ENCODE measurements at regions not wholly inside any gene's neighbourhood (a gene's known extent, or its start where the extent isn't known, plus 50 kb on each side); places are given as distances from the start of the nearest gene placed in this dataset.

GRCh38 chr1:34341896-34342295, 165.2 kb downstream of the C1orf94 start:
- Histone ChIP-seq H2BK120ac (ENCODE audit: insufficient read depth, low read length, poor library complexity) (no peak overlapping the region), H3K4me3 (ENCODE audit: low read depth, low read length) (no peak overlapping the region), H3K18ac (ENCODE audit: low read length) (no peak overlapping the region), H2BK5ac (ENCODE audit: low read depth, low read length, poor library complexity) (no peak overlapping the region), H3K27ac (ENCODE audit: low read depth, low read length) (no peak overlapping the region), H3K79me1 (ENCODE audit: low read length) (no peaks in the 10 kb centered on the region), H3K9me3 (ENCODE audit: insufficient read depth, low read depth, low read length) (no peaks in the 10 kb centered on the region), H4K12ac (ENCODE audit: low read depth, low read length) (no peak overlapping the region), H3K27me3 (ENCODE audit: insufficient read depth, low read length) (no peaks in the 10 kb centered on the region), H3K79me2 (ENCODE audit: control insufficient read depth, insufficient read depth, low read length, poor library complexity) (no peaks in the 10 kb centered on the region), H2AFZ (ENCODE audit: insufficient read depth, low read length, poor library complexity) (no peak overlapping the region), H2AK5ac (ENCODE audit: low read length) (no peak overlapping the region), H3K36me3 (ENCODE audit: control insufficient read depth in 1 of 2, insufficient read depth in 2 of 2, low read length in 2 of 2) (no peaks in the 10 kb centered on the region), H3K23ac (ENCODE audit: low read length) (no peak overlapping the region), H3K4me1 (ENCODE audit: control insufficient read depth in 1 of 2, insufficient read depth in 2 of 2, low read length in 2 of 2) (no peaks in the 10 kb centered on the region), H3K14ac (ENCODE audit: low read length) (no peak overlapping the region), H3K9ac (ENCODE audit: low read length) (no peak overlapping the region), H4K91ac (ENCODE audit: low read depth, low read length) (no peak overlapping the region), H2BK12ac (ENCODE audit: low read length) (no peak overlapping the region), H4K8ac (ENCODE audit: low read depth, low read length) (no peak overlapping the region), H3K4me2 (ENCODE audit: low read length) (no peak overlapping the region), H3K4ac (ENCODE audit: low read depth, low read length) (no peak overlapping the region)
- no CpG with 5 or more reads among the region's 2 CpGs for WGBS (ENCODE audit: extremely low coverage, insufficient coverage, insufficient read length)
- DNase-seq, result no peak

- H3K9me3 ChIP-seq (ENCODE audit: insufficient read depth, low read depth, low read length), result no peaks in the 10 kb centered on the region
- no peak overlapping the region for H3K23ac ChIP-seq (ENCODE audit: low read length)
- no peak overlapping the region for H4K91ac ChIP-seq (ENCODE audit: low read depth, low read length)
- H3K4me1 ChIP-seq (ENCODE audit: control insufficient read depth in 1 of 2, insufficient read depth in 2 of 2, low read length in 2 of 2), result no peaks in the 10 kb centered on the region
- H3K9ac ChIP-seq (ENCODE audit: low read length), result no peak overlapping the region
- no peaks in the 10 kb centered on the region for H3K36me3 ChIP-seq (ENCODE audit: control insufficient read depth in 1 of 2, insufficient read depth in 2 of 2, low read length in 2 of 2)
- H4K12ac ChIP-seq (ENCODE audit: low read depth, low read length), result no peak overlapping the region
- WGBS (ENCODE audit: extremely low coverage, insufficient coverage, insufficient read length), result no CpG with 5 or more reads among the region's 1 CpG
- no peak overlapping the region for H3K14ac ChIP-seq (ENCODE audit: low read length)
- H3K4me3 ChIP-seq (ENCODE audit: low read depth, low read length), result no peak overlapping the region
- H3K27me3 ChIP-seq (ENCODE audit: insufficient read depth, low read length), result no peaks in the 10 kb centered on the region
- H2AFZ ChIP-seq (ENCODE audit: insufficient read depth, low read length, poor library complexity), result no peak overlapping the region
- H3K79me2 ChIP-seq (ENCODE audit: control insufficient read depth, insufficient read depth, low read length, poor library complexity), result no peaks in the 10 kb centered on the region
- no peak overlapping the region for H2BK12ac ChIP-seq (ENCODE audit: low read length)
- no peak overlapping the region for H3K18ac ChIP-seq (ENCODE audit: low read length)
- H3K79me1 ChIP-seq (ENCODE audit: low read length), result no peaks in the 10 kb centered on the region
- H4K8ac ChIP-seq (ENCODE audit: low read depth, low read length), result no peak overlapping the region
- no peak overlapping the region for H2AK5ac ChIP-seq (ENCODE audit: low read length)
- H2BK120ac ChIP-seq (ENCODE audit: insufficient read depth, low read length, poor library complexity), result no peak overlapping the region
- H3K27ac ChIP-seq (ENCODE audit: low read depth, low read length), result no peak overlapping the region
- no peak overlapping the region for H2BK5ac ChIP-seq (ENCODE audit: low read depth, low read length, poor library complexity)
- no peak for DNase-seq
- H3K4me2 ChIP-seq (ENCODE audit: low read length), result no peak overlapping the region
- no peak overlapping the region for H3K4ac ChIP-seq (ENCODE audit: low read depth, low read length)
Observed at GRCh38 chr1:34342334-34342733, 165.6 kb downstream of the C1orf94 start.

- Histone ChIP-seq H3K79me2 (ENCODE audit: control insufficient read depth, insufficient read depth, low read length, poor library complexity) (no peaks in the 10 kb centered on the region), H3K9ac (ENCODE audit: low read length) (no peak overlapping the region), H3K18ac (ENCODE audit: low read length) (no peak overlapping the region), H3K4me3 (ENCODE audit: low read depth, low read length) (no peak overlapping the region), H3K4ac (ENCODE audit: low read depth, low read length) (no peak overlapping the region), H4K91ac (ENCODE audit: low read depth, low read length) (no peak overlapping the region), H3K23ac (ENCODE audit: low read length) (no peak overlapping the region), H4K8ac (ENCODE audit: low read depth, low read length) (no peak overlapping the region), H2AFZ (ENCODE audit: insufficient read depth, low read length, poor library complexity) (no peak overlapping the region), H3K4me2 (ENCODE audit: low read length) (no peak overlapping the region), H3K9me3 (ENCODE audit: insufficient read depth, low read depth, low read length) (no peaks in the 10 kb centered on the region), H3K4me1 (ENCODE audit: control insufficient read depth in 1 of 2, insufficient read depth in 2 of 2, low read length in 2 of 2) (no peaks in the 10 kb centered on the region), H3K79me1 (ENCODE audit: low read length) (no peaks in the 10 kb centered on the region), H3K27me3 (ENCODE audit: insufficient read depth, low read length) (no peaks in the 10 kb centered on the region), H4K12ac (ENCODE audit: low read depth, low read length) (no peak overlapping the region), H2BK5ac (ENCODE audit: low read depth, low read length, poor library complexity) (no peak overlapping the region), H3K36me3 (ENCODE audit: control insufficient read depth in 1 of 2, insufficient read depth in 2 of 2, low read length in 2 of 2) (no peaks in the 10 kb centered on the region), H2BK120ac (ENCODE audit: insufficient read depth, low read length, poor library complexity) (no peak overlapping the region), H2BK12ac (ENCODE audit: low read length) (no peak overlapping the region), H2AK5ac (ENCODE audit: low read length) (no peak overlapping the region), H3K14ac (ENCODE audit: low read length) (no peak overlapping the region), H3K27ac (ENCODE audit: low read depth, low read length) (no peak overlapping the region)
- no peak for DNase-seq
- no CpG with 5 or more reads among the region's 3 CpGs for WGBS (ENCODE audit: extremely low coverage, insufficient coverage, insufficient read length)
Observed at GRCh38 chr1:34346128-34346527, 169.4 kb downstream of the C1orf94 start.

GRCh38 chr1:34353409-34353808, 176.7 kb downstream of the C1orf94 start:
- Histone ChIP-seq H3K27ac (ENCODE audit: low read depth, low read length) (no peak overlapping the region), H3K79me2 (ENCODE audit: control insufficient read depth, insufficient read depth, low read length, poor library complexity) (no peaks in the 10 kb centered on the region), H3K27me3 (ENCODE audit: insufficient read depth, low read length) (no peaks in the 10 kb centered on the region), H3K9me3 (ENCODE audit: insufficient read depth, low read depth, low read length) (no peaks in the 10 kb centered on the region), H3K14ac (ENCODE audit: low read length) (no peak overlapping the region), H3K36me3 (ENCODE audit: control insufficient read depth in 1 of 2, insufficient read depth in 2 of 2, low read length in 2 of 2) (no peaks in the 10 kb centered on the region), H3K23ac (ENCODE audit: low read length) (no peak overlapping the region), H3K4me2 (ENCODE audit: low read length) (no peak overlapping the region), H4K8ac (ENCODE audit: low read depth, low read length) (no peak overlapping the region), H3K18ac (ENCODE audit: low read length) (no peak overlapping the region), H4K91ac (ENCODE audit: low read depth, low read length) (no peak overlapping the region), H3K79me1 (ENCODE audit: low read length) (no peaks in the 10 kb centered on the region), H3K4me3 (ENCODE audit: low read depth, low read length) (no peak overlapping the region), H2BK120ac (ENCODE audit: insufficient read depth, low read length, poor library complexity) (no peak overlapping the region), H3K4ac (ENCODE audit: low read depth, low read length) (no peak overlapping the region), H4K12ac (ENCODE audit: low read depth, low read length) (no peak overlapping the region), H2BK12ac (ENCODE audit: low read length) (no peak overlapping the region), H3K9ac (ENCODE audit: low read length) (no peak overlapping the region), H3K4me1 (ENCODE audit: control insufficient read depth in 1 of 2, insufficient read depth in 2 of 2, low read length in 2 of 2) (no peaks in the 10 kb centered on the region), H2BK5ac (ENCODE audit: low read depth, low read length, poor library complexity) (no peak overlapping the region), H2AK5ac (ENCODE audit: low read length) (no peak overlapping the region), H2AFZ (ENCODE audit: insufficient read depth, low read length, poor library complexity) (no peak overlapping the region)
- no CpG with 5 or more reads among the region's 2 CpGs for WGBS (ENCODE audit: extremely low coverage, insufficient coverage, insufficient read length)
- DNase-seq, result no peak
